MM.1S (cell line): ENCODE measurements at regions not wholly inside any gene's neighbourhood (a gene's known extent, or its start where the extent isn't known, plus 50 kb on each side); places are given as distances from the start of the nearest gene placed in this dataset.

Experiments used
- CTCF ChIP-seq: fragments of 300-600 bp; sonication (generic); IDR thresholded peaks from 2 replicates; pipeline ENCODE4 v1.5.1; 2016; ENCODE audit warnings: antibody characterized with exemption, low read length, mixed read lengths
- EZH2 ChIP-seq: fragments of 300-600 bp; sonication (generic); optimal IDR thresholded peaks from 2 replicates; pipeline ENCODE3; 2017; ENCODE audit warnings: low read depth, mild to moderate bottlenecking, antibody characterized with exemption, low read length, mixed read lengths
- EZH2phosphoT487 ChIP-seq: fragments of 300-600 bp; sonication (generic); IDR thresholded peaks from 2 replicates; pipeline ENCODE4 v1.6.1; 2018; ENCODE audit warnings: antibody characterized with exemption, low read length

- TF ChIP-seq EZH2 (no peak), CTCF (no peak), EZH2phosphoT487 (no peak)
These were observed 179.1 kb downstream of the KCNA5 start for GRCh38 chr12:5222729-5223128.
